ENCODE measurements at regions not wholly inside any gene's neighbourhood (a gene's known extent, or its start where the extent isn't known, plus 50 kb on each side); places are given as distances from the start of the nearest gene placed in this dataset.

- POLR2A ChIA-PET: no interaction called here
- CTCF ChIA-PET: no interaction called here
- no peak for TF ChIP-seq CTCF (IDR thresholded peaks at IDR 0.05; ENCODE audit: insufficient read depth, low read length, missing control alignments)
- H3K4me3 ChIP-seq (ENCODE audit: low read depth, low read length): no peak overlapping the region
- no peak for DNase-seq (ENCODE audit: low read depth, low spot score)
Measured at GRCh38 chr13:63088226-63088625, 1672.6 kb upstream of the PCDH20 start.

GRCh38 chr13:63086286-63086685, 1670.6 kb upstream of the PCDH20 start:
- no peak for DNase-seq (ENCODE audit: low read depth, low spot score)
- no peak overlapping the region for H3K4me3 ChIP-seq (ENCODE audit: low read depth, low read length)
- ChIA-PET POLR2A (no interaction called here), CTCF (no interaction called here)
- no peak for TF ChIP-seq CTCF (IDR thresholded peaks at IDR 0.05; ENCODE audit: insufficient read depth, low read length, missing control alignments)

GRCh38 chr13:63085851-63086250, 1670.2 kb upstream of the PCDH20 start:
- no peak for TF ChIP-seq CTCF (IDR thresholded peaks at IDR 0.05; ENCODE audit: insufficient read depth, low read length, missing control alignments)
- no peak overlapping the region for H3K4me3 ChIP-seq (ENCODE audit: low read depth, low read length)
- ChIA-PET CTCF (no interaction called here), POLR2A (no interaction called here)
- DNase-seq (ENCODE audit: low read depth, low spot score): no peak

- H3K4me3 ChIP-seq (ENCODE audit: low read depth, low read length): no peak overlapping the region
- ChIA-PET CTCF (no interaction called here), POLR2A (no interaction called here)
- DNase-seq (ENCODE audit: low read depth, low spot score): no peak
- TF ChIP-seq CTCF (IDR thresholded peaks at IDR 0.05; ENCODE audit: insufficient read depth, low read length, missing control alignments): no peak
Measured at GRCh38 chr13:63081400-63082014, 1665.9 kb upstream of the PCDH20 start.

GRCh38 chr13:63075126-63075525, 1659.5 kb upstream of the PCDH20 start:
- POLR2A ChIA-PET: no interaction called here
- no peak for DNase-seq (ENCODE audit: low read depth, low spot score)
- H3K4me3 ChIP-seq (ENCODE audit: low read depth, low read length): no peak overlapping the region
- TF ChIP-seq CTCF (IDR thresholded peaks at IDR 0.05; ENCODE audit: insufficient read depth, low read length, missing control alignments): no peak
- CTCF ChIA-PET: no interaction called here

GRCh38 chr13:63050287-63050686, 1634.6 kb upstream of the PCDH20 start:
- CTCF ChIA-PET: no interaction called here

More at GRCh38 chr13:63050287-63050686, 1634.6 kb upstream of the PCDH20 start:
- TF ChIP-seq CTCF (IDR thresholded peaks at IDR 0.05; ENCODE audit: insufficient read depth, low read length, missing control alignments): no peak
- POLR2A ChIA-PET: no interaction called here
- DNase-seq (ENCODE audit: low read depth, low spot score): no peak
- H3K4me3 ChIP-seq (ENCODE audit: low read depth, low read length): no peak overlapping the region
